GM19397 (cell line): ENCODE measurements at regions not wholly inside any gene's neighbourhood (a gene's known extent, or its start where the extent isn't known, plus 50 kb on each side); places are given as distances from the start of the nearest gene placed in this dataset.

ENCODE experiments used
- ATAC-seq: cut with Tn5 transposase; IDR thresholded peaks from one replicate; pipeline ENCODE4 v1.9.1; 2021; ENCODE audit warnings: mild to moderate bottlenecking, moderate library complexity; ENCODE audit not compliant: unreplicated experiment

DNA sequence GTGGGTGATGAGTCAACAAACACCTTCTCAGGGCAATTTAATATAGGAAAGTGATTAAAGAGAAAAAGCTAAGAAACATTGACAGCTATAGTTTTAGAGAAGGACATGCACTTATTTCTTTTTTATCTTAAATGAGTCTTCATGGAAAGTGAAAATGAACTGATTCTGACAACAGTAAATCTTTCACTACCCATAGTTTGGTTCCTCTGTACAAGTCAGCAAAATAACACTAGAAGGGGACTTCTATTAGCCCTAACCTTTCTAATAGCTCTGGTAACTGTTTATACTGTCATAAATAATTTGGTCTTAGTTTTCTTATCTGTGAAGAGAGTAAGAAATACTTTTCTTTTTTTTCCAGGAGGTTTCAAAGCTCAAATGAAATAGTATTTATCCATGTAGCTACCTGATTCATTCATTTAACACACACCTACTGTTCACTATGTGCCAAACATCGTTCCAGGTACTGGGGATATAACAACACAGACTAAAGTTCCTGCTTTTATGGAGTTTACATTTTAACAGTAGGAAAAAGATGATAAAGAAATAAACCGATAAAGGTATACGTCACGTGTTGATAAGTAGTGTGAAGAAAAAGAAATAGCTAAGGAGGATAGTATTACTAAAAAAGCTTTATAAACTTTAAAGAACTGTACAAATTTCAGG lies 148.2 kb downstream of the PCSK1 start:
- ATAC-seq: no peak

GRCh38 chr5:96283589-96283988 lies 149.5 kb downstream of the PCSK1 start:
- no peak for ATAC-seq

GRCh38 chr5:96282020-96282419 lies 151.0 kb downstream of the PCSK1 start:
- ATAC-seq: no peak

DNA sequence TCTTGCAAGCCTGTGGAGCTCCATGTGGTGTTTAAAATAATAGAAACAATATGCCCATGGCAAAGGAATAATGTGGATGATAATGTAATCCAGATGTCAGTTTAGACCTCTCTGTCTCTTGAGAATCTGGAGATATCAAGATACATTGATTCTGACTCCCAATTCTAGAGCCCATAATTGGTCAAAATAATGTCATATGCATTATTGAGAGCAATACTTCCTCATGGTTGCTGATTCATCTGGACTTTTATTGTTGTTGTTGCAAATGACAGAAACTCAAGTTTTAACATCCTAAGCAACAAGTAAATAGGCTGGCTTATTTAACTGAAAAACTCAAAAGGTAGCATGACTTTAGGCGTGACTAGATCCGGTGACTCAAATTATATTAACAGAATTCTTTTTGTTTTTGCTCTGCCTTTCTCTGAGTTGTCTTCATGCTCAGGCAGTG lies 152.1 kb downstream of the PCSK1 start:
- ATAC-seq: no peak

DNA sequence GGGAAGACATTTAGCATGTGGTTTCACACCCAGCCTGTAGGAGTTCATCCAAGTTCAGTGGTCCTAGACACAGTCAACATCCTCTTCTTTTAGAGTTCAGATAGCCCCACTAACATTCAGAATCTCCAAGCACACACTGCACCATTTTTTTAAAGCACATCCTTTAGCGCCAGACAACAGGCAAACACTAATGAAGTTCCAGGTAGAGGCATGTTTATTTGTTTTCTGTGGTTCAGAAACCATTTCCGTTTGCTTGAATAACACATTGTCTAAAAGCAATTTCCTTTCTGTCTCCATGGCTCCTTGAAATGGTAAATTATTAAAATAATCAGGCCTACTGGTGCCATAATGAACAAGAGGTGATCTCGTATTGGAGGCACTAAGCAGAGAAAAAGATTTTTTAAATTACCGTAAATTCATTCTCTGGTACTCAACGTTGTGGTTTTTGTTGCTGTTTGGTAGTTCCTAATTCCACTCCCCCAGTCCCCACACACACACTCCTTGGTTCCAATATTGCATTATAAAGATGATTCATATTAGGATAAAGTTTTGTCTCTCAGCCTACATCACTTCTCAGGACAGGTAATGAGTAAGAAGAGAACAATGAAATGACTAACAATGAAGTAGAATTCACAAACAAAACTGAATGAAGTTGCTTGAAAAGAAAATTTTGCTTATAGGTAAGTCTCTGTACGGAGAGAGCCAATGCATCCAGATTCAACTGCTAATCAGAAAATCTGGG lies 153.1 kb downstream of the PCSK1 start:
- no peak for ATAC-seq

DNA sequence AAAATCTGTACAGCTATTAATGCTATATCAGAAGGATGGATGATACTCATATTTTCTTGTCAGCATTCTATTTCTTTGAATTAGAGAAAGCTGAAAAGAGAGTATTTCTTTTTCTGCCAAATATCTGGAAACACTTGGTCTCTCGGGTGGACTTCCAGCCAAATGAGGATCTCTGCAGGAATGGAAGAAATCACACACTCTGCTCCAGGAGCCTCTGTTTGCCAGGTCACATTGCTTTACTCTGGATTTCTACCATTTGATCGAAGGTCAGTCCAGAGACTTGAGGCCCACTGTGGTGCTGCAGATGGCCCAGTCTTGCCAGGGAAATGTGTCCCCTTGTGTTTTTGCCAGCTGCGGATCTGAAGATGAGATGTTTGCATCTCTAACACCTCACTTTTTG lies 154.1 kb downstream of the PCSK1 start:
- no peak for ATAC-seq

- no peak for ATAC-seq
These were observed 158.0 kb downstream of the PCSK1 start for GRCh38 chr5:96275051-96275450.

GRCh38 chr5:96265487-96265886 lies 167.6 kb downstream of the PCSK1 start:
- no peak for ATAC-seq

- no peak for ATAC-seq
These were observed 169.0 kb downstream of the PCSK1 start for GRCh38 chr5:96264047-96264446.

DNA sequence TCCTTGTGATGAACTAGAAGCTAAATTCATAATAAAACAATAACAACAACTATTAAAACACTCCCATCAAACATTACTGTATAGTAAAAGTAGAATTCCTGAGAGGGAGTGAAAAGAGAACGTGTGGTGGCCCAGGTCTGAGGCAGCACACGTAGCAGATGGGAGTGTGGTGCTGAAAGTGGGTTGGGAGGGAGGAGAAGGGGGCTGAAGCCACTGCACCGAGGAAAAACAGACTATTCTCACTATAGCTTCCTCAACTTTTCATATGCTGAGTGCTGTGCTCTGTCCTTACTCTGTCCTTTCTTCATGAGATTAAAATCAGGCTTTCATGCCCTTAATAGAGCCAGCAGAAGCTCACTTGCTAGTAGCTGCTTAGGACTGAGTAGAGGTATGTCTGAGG lies 170.9 kb downstream of the PCSK1 start:
- ATAC-seq: no peak

GRCh38 chr5:96260009-96260408 lies 173.0 kb downstream of the PCSK1 start:
- ATAC-seq: no peak

DNA sequence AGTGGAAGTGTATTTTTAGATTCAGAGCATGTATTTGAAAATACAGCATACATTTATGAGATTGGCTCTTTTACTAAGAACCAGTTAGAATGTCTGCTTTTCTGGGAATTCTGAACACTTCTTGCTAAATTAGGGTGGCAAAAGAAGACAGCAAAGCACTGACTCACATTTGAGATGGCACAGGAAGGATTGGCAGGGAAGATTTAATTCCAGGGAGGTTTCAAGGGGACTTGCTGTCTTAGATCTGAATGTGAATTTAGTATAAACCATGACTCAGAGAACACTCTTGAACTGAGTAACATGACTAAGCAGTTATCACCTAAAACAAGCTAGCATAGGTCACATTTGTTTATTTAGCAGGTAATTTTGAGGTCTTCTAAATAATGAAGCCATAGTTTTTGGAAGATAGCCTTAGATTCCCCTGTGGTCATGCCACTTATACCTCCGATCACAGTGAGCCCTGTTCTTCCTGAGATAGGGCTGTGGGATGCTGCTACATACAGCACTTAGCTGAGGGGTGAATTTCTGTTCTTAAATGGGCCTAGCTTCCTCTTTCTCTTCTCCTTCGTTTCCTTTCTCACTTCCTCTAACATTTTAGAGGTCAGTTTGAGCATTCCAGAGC lies 173.8 kb downstream of the PCSK1 start:
- no peak for ATAC-seq

GRCh38 chr5:96258692-96259091 lies 174.4 kb downstream of the PCSK1 start:
- no peak for ATAC-seq

DNA sequence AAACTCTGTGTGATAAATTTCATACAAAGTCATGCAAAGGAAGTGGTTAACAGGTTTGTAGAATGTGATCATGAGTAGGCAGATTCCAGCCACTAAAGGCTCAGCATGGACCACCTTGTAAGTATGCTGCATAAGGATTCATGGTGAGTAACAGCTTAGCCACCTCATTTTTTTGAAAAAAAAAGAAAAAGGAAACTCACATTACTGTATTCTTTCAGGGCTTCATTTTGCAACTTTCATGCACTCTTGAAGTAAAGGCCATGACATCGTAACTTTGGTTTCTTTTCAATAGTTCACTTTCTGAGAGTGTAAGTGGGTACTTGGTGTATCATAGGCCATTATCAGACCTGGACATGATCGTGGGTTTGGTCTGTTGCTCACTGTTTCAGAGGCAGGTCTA lies 175.1 kb downstream of the PCSK1 start:
- ATAC-seq: no peak

GRCh38 chr5:96256795-96257470 lies 176.1 kb downstream of the PCSK1 start:
- no peak for ATAC-seq

DNA sequence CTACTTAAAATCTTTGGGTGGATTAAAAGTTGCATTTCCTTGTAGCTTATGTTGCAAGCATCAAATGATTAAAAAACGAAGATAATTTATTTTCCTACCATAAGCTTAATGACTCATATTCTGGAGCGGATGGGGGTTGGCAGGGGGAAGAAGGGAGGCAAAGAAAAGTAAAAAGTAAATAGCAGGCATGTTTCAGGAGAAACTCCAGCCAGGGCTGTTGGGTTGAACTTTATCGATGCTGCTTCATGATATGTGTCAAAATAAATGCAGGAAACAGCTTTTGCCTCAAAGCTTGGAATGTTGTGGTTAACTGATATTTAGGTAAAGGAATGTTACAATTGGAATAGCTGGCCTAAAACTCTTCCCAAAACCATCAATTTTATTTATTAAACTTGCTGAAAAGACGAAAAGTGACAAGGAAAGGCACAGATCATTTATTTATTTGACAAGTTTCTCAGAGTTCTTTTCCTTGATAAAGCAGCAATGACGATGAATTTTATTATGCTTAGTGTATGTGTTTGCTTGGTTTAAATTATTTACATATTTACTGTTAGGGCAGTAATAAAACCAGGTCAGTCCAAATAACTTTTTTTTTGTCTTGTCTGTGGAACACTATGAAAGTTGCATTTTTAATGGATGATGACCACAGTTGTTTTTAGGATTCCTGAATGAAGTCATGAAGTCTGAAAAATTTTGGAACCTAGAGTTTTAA lies 177.9 kb downstream of the PCSK1 start:
- ATAC-seq: no peak

- no peak for ATAC-seq
These were observed 179.9 kb downstream of the PCSK1 start for GRCh38 chr5:96253140-96253539.

DNA sequence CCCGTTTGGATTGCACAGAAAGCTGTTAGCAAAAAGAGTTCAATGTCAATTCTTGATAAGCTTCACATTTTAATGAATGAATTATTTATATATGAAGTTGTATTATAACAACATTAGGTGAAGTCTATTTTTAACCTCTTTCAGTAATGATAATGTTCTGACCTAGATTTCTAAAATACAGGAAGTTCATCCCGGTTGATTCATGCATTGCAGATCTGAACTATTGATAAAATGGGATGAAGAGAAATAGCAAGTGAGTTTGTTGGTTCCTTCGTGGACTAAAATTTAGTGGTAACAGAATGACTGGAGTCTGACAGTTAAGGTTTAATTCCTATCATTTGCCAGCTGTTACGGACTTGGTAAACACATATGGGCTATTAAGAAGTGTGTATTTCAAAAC lies 180.5 kb downstream of the PCSK1 start:
- ATAC-seq: no peak

DNA sequence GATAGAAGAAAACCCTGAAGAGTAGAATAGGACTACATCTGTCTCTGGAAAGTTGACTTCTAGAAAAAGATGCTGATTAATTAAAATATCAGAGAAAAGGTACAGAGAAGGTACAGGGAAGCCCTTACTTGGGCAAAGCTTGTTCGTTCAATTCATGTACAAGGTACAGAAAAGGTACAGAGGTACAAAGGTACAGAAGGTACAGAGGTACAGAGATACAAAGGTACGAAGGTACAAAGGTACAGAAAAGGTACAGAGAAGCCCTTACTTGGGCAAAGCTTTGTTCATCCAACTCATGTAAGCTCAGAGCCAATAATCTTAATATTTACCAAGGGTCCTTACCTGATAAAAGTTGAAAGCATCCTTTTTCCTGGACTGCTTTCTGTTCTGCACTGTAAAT lies 182.3 kb downstream of the PCSK1 start:
- ATAC-seq: no peak

GRCh38 chr5:96248131-96248530 lies 184.9 kb downstream of the PCSK1 start:
- ATAC-seq: no peak

DNA sequence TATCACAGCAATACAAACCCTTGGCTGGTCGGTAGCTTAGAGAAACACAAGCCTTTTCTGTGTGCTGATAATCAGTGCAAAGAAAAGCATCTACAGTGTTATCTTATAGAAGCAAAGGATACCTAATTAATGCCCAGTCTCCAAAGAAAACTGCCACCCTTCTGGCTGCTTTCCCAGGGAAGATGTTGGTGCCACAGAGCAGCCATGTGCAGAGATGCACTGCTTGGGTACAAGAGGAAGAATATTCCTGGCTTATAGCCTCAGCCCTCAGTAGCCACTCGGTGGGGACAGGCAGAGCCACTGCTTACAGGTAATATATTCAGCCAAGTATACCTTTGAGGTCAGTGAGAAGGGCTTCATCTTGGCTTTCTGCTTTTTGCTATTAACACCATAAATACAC lies 185.3 kb downstream of the PCSK1 start:
- ATAC-seq: no peak
